Hepatocyte (in vitro differentiated cells): ENCODE measurements at regions not wholly inside any gene's neighbourhood (a gene's known extent, or its start where the extent isn't known, plus 50 kb on each side); places are given as distances from the start of the nearest gene placed in this dataset.

Experiments used
- EZH2 ChIP-seq: fragments of 200-600 bp; sonication (generic); IDR thresholded peaks from 2 replicates; pipeline ENCODE4 v1.6.1; 2016; ENCODE audit warnings: antibody characterized with exemption, mild to moderate bottlenecking, borderline replicate concordance
- EZH2phosphoT487 ChIP-seq: fragments of 200-600 bp; sonication (generic); IDR thresholded peaks from one replicate; pipeline ENCODE4 v1.6.1; 2018; ENCODE audit warnings: antibody characterized with exemption, mild to moderate bottlenecking, low read depth, moderate library complexity; ENCODE audit not compliant: unreplicated experiment, severe bottlenecking
- TF ChIP-seq, protein P1 (sequence below): fragments of 200-600 bp; sonication (generic); IDR thresholded peaks from 2 replicates; pipeline ENCODE4 v1.5.1; 2016; ENCODE audit warnings: antibody characterized with exemption, mild to moderate bottlenecking; ENCODE audit not compliant: poor library complexity

DNA sequence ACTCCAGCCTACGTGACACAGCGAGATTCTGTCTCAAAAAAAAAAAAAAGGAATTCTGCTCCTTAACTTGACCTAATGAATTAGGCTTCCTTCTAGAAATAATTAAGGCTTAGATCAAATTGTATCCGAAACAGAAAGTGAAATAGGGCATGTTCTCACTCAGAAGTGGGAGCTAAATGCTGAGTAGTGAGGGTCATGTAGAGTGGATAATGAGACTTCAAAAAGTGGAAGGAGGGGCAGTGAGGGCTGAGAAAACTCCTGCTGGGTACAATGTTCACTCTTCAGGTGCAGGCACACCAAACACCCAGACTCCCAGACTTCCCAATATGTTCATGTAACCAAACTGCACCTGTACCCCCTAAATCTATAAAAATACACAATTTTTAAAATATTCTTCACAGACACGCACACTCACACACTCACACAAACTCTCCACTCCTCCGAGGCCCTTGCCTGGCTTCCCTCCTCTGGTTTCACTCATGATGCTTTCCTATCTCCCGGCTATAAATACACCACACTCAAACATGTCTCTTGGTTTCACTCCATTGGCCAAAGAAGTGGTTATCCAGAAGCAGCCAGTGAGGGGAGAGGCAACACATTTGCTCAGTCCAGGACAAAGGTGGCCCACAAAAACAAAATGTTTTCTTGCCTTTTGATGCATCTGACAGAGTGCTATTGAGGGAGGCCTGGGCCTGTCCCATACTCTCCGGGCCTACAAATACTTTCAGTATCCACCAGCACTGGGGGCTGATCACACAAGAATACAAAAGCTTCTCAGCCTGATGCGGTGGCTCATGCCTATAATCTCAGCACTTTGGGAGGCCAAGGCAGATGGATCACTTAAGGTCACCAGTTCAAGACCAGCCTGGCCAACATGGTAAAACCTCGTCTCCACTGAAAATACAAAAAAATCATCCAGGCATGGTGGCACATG, 249.2 kb downstream of the TOMM20 start:
- TF ChIP-seq, protein P1, sequence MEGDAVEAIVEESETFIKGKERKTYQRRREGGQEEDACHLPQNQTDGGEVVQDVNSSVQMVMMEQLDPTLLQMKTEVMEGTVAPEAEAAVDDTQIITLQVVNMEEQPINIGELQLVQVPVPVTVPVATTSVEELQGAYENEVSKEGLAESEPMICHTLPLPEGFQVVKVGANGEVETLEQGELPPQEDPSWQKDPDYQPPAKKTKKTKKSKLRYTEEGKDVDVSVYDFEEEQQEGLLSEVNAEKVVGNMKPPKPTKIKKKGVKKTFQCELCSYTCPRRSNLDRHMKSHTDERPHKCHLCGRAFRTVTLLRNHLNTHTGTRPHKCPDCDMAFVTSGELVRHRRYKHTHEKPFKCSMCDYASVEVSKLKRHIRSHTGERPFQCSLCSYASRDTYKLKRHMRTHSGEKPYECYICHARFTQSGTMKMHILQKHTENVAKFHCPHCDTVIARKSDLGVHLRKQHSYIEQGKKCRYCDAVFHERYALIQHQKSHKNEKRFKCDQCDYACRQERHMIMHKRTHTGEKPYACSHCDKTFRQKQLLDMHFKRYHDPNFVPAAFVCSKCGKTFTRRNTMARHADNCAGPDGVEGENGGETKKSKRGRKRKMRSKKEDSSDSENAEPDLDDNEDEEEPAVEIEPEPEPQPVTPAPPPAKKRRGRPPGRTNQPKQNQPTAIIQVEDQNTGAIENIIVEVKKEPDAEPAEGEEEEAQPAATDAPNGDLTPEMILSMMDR, result no peak
- TF ChIP-seq EZH2, result no peak
- TF ChIP-seq EZH2phosphoT487, result no peak
